WERI-Rb-1 (cell line): ENCODE measurements at regions not wholly inside any gene's neighbourhood (a gene's known extent, or its start where the extent isn't known, plus 50 kb on each side); places are given as distances from the start of the nearest gene placed in this dataset.

Experiments used
- DNase-seq: peaks from one replicate; pipeline ENCODE4 v3.0.0-alpha.2; 2020
- H3K27ac ChIP-seq: fragments of 250-450 bp; sonication (Bioruptor Pico); 2 replicates; pipeline ENCODE4 v1.5.1; 2020; ENCODE audit warnings: mild to moderate bottlenecking, moderate library complexity
- H3K27me3 ChIP-seq: fragments of 250-450 bp; sonication (Bioruptor Pico); 2 replicates; pipeline ENCODE4 v1.5.1; 2021; ENCODE audit warnings: mild to moderate bottlenecking, low read depth, moderate library complexity; ENCODE audit not compliant: insufficient read depth, severe bottlenecking
- H3K36me3 ChIP-seq: fragments of 250-450 bp; sonication (Bioruptor Pico); 2 replicates; pipeline ENCODE4 v1.5.1; 2020; ENCODE audit warnings: mild to moderate bottlenecking, moderate library complexity
- H3K4me3 ChIP-seq: 2 replicates; pipeline ENCODE4 v1.5.1; 2011; ENCODE audit warnings: low read depth, mild to moderate bottlenecking, control low read depth, low read length
- H3K9me3 ChIP-seq: fragments of 250-450 bp; sonication (Bioruptor Pico); 2 replicates; pipeline ENCODE4 v1.5.1; 2021; ENCODE audit warnings: mild to moderate bottlenecking, moderate library complexity; ENCODE audit not compliant: severe bottlenecking
- TF ChIP-seq, protein P1 (sequence below): IDR thresholded peaks from 2 replicates; pipeline ENCODE4 v1.5.1; 2011; ENCODE audit warnings: low read depth, mild to moderate bottlenecking, control low read depth, inconsistent platforms, low read length

DNA sequence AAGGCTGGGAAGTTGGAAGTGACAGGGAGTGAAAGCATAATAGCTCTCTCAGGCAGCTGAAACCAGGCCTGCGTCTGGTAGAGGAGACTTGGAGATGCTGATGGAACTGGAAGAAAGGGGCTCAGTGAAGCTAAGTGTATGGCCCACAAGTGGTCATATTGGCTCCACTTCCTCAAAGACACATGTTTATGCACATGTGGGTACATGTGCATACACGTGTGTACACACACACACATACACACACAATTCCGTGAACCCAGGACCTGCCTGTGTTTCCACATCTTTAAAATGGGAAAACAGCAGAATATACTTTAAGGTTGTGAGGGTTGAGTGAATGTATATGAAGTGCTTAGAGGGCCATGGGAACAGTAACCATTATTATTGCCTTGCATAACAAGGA, 160.9 kb downstream of the ARL6IP6 start:
- DNase-seq: no peak
- Histone ChIP-seq H3K27ac (no peak overlapping the region), H3K36me3 (no peaks in the 10 kb centered on the region), H3K9me3 (no peaks in the 10 kb centered on the region), H3K4me3 (no peak overlapping the region), H3K27me3 (no peaks in the 10 kb centered on the region)
- TF ChIP-seq, protein P1, sequence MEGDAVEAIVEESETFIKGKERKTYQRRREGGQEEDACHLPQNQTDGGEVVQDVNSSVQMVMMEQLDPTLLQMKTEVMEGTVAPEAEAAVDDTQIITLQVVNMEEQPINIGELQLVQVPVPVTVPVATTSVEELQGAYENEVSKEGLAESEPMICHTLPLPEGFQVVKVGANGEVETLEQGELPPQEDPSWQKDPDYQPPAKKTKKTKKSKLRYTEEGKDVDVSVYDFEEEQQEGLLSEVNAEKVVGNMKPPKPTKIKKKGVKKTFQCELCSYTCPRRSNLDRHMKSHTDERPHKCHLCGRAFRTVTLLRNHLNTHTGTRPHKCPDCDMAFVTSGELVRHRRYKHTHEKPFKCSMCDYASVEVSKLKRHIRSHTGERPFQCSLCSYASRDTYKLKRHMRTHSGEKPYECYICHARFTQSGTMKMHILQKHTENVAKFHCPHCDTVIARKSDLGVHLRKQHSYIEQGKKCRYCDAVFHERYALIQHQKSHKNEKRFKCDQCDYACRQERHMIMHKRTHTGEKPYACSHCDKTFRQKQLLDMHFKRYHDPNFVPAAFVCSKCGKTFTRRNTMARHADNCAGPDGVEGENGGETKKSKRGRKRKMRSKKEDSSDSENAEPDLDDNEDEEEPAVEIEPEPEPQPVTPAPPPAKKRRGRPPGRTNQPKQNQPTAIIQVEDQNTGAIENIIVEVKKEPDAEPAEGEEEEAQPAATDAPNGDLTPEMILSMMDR: no peak

DNA sequence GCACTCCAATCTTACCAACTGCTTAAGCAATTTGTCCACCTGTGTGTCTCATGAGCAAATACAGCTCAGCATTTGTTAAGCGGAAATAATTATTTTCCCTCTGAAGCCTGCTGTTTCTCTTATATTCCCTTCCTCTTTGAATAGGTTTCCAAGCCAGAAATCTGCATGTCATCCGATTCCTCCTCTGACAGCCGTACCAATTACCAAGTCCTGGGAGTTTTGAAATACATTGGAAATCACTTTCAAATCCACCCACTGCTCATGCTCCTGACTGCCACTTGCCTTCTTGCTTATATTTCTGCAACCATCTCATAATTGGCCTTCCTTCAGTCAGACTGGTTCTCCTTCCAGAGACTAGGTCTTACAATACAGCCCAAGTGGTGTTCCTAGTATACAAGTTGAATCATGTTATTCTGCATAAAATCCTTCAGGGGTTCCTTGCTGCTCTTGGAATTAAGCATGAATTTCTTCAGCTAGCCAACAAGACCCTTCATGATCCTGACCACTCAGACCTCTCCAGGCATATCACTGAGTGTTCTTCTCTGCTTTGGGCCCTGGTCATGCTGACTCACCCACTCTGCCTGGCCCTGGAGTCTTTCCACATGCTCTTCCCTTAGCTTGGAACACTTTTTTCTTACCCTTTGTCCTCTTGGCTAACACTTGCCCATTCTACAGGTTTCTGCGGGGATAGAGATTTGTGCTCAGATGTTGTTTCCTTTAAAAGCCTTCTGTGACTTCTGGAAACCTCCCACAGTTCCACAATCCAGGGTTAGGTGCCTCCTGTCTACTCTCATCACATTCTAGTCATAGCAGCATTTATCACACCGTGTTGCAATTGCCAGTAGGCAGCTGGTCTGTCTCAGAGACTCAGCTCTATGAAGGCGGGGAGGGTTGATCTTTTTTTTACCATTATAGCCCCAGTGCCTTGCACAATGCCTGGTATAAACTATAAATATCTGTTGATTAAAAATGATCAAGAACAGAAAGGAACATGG, 157.6 kb downstream of the ARL6IP6 start:
- TF ChIP-seq, protein P1: no peak
- Histone ChIP-seq H3K27ac (no peak overlapping the region), H3K27me3 (no peaks in the 10 kb centered on the region), H3K36me3 (no peaks in the 10 kb centered on the region), H3K9me3 (no peaks in the 10 kb centered on the region), H3K4me3 (no peak overlapping the region)
- no peak for DNase-seq

DNA sequence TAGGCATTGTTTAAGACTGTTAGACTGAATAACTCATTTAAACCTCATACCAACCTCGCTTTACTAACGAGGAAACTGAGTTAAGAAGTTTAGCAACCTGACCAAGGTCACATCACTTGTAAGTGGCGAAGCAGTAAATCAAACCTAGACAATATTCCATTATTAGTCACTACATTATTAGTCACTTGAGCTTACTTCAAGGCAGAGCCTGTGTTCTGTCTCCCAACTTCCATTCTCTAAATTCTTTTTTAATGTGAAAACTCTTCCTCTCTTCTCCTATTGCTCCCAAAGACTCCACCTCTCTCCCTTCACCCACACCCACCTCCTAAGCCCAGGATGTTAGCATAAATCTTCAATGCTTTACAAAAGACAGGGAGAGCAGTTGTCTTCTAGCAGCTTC, 156.5 kb downstream of the ARL6IP6 start:
- Histone ChIP-seq H3K27ac (no peak overlapping the region), H3K27me3 (no peaks in the 10 kb centered on the region), H3K4me3 (no peak overlapping the region), H3K9me3 (no peaks in the 10 kb centered on the region), H3K36me3 (no peaks in the 10 kb centered on the region)
- TF ChIP-seq, protein P1: no peak
- no peak for DNase-seq

DNA sequence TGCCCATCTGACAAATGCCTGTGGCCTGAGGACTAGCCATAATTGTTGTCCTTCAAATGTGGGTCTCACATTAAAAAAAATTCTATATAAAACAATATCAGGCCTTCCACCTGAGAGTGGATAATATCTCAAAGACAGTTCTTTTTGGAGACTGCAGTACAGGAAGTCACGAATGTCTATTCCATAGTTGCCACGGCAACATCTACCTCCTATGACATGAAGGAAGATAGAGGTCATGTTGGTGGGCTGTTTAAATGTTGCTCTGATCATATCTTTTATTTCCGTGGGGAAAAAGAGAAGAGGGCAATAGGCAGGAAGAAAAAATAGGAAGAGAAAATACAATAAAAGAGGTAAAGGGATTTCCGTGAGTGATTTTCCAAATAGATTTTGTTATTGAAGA, 151.8 kb downstream of the ARL6IP6 start:
- peaks cover 2% of the 10 kb centered on the region for H3K27me3 ChIP-seq
- DNase-seq: no peak
- H3K36me3 ChIP-seq: no peaks in the 10 kb centered on the region
- no peaks in the 10 kb centered on the region for H3K9me3 ChIP-seq
- TF ChIP-seq, protein P1: no peak
- H3K4me3 ChIP-seq: no peak overlapping the region
- H3K27ac ChIP-seq: no peak overlapping the region

DNA sequence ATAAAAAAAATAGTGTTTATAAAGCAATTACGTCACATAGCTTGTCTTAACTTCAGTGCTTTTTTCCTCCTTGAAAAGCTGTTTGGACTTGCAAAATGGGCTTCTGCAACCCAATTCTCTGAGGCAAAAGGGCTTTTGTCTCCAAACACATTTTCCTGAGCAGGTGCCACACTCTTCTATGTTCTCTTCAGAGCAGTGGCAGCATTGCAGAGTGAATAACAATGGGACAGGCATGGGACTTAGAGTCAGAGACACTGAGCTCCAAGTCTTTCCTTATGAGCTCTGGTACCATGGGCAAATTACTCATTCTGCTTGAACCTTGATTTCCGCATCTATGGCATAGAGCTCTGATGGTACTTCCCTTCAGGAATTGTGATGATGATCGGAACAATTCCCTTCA, 149.0 kb downstream of the ARL6IP6 start:
- Histone ChIP-seq H3K9me3 (peaks cover 8% of the 10 kb centered on the region), H3K4me3 (no peak overlapping the region)

More for the DNA sequence above, 149.0 kb downstream of the ARL6IP6 start:
- no peaks in the 10 kb centered on the region for H3K36me3 ChIP-seq
- no peak for DNase-seq
- TF ChIP-seq, protein P1: no peak
- H3K27me3 ChIP-seq: peaks cover 2% of the 10 kb centered on the region
- H3K27ac ChIP-seq: no peak overlapping the region
